GM19397 (cell line): ENCODE measurements at regions not wholly inside any gene's neighbourhood (a gene's known extent, or its start where the extent isn't known, plus 50 kb on each side); places are given as distances from the start of the nearest gene placed in this dataset.
"Not testable (repeated sequence)": the region's sequence is repeated elsewhere in the genome, so short reads cannot be mapped to it uniquely, and the experiment has no call there.

Experiments used
- ATAC-seq: cut with Tn5 transposase; IDR thresholded peaks from one replicate; pipeline ENCODE4 v1.9.1; 2021; ENCODE audit warnings: mild to moderate bottlenecking, moderate library complexity; ENCODE audit not compliant: unreplicated experiment

DNA sequence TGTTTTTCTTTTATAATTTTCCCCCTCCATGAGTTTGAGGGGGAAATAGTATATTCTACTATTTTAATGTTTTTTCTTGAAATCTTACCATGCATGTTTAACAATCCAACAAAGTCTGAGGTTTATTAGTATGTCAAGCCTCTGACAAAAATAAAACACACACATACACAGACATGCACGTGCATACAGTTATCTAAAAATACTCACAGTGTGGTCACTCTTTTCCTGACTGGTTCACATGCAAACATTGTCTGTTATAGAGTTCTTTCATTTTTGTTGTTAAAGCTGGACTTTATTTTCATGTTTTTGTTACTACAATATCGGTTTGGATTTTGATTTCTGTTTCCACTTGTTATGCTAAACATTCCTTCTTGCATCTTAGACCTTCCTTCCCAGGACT is 236.6 kb downstream of the MFSD1 start:
- no peak for ATAC-seq

DNA sequence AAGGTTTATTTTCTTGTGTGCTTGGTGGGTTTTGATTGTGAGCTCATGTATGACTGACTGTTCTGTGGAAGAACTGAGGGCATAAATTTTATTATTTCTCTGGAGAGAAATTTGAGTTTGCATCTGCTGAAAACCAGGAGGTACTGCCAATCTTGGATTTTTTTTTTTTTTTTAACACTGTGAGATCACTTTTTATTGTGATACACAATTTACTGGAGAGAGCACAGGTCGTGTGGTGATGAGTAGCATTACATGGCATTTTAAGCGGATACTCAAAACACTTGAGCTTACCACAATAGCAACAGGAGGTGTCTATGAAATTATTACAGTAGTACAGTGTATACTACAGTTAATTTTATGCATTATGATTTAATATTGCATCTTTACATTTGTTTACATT is 237.4 kb downstream of the MFSD1 start:
- no peak for ATAC-seq

DNA sequence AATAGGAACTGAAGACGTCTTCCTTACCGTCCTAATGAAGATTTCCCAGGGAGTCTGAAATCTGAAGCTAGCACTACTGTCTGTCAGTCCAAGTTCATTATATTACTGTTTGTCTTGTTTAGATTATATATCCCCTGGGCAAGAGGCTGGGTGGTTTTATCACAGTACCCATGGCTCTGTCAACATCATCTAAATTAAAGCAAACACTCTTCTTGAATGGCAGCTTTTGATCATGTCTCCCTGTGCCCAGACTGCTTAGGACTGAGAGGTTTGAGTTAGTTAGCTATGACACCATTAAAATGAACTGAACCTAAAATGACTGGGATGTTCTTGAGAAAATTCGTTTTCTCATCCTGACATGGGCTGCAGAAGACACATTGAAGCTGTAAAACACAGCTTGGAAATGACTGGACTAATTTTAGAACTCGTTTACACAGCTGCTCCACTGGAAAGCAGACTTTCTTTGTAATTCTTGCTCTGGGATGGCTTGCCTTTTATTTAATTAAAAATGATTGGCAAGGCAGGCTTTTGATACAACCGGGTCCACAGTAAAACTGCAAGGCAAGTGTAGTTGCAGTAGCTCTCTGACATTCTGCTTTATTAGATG is 243.5 kb downstream of the MFSD1 start:
- no peak for ATAC-seq

DNA sequence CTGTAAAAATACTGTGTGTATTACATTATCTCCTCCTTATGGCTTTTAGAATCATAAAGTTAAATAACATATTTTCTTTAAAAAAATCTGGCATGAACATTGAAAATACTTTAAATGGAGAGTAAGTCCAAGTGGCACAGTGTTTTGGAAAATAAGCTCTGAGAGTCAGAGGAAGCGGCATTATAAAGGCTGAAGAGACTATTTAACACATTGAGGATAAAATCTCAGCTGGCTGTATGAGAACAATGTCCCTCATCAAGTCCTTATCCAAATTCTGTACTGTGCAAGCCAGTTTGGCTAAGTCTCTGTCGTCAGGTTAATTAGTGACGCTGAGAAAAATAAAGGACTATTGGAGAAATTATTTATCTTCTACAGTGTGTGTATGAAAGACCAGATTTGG is 245.5 kb downstream of the MFSD1 start:
- no peak for ATAC-seq

DNA sequence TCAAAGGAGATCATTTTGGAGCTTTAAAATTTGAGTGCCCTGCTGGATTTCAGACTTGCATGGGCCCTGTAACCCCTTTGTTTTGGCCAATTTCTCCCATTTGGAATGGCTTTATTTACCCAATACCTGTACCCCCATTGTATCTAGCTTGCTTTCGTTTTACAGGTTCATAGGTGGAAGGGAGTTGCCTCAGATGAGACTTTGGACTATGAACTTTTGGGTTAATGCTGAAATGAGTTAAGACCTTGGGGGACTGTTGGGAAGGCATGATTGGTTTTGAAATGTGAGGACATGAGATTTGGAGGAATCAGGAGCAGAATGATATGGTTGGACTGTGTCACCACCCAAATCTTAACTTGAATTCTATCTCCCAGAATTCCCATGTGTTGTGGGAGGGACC is 250.6 kb downstream of the MFSD1 start:
- ATAC-seq: not testable (repeated sequence)

DNA sequence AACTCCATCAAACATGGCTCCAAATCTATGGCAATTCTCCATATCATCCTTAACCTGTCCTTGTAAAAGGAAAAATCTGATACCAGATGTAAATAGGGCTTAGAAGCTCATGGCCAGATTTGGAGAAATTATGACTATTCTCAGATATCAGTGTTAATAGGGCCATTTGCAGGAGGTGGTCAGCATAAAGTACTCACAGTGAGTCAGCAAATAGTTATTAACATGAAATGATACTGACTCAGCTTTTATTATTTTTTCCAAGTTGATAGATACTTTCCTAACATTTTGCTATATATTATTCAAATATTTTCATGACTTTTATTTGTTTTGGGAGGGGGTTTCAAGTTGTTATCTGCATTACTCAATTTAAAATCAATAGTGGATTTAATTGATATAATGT is 255.8 kb downstream of the MFSD1 start:
- ATAC-seq: no peak

DNA sequence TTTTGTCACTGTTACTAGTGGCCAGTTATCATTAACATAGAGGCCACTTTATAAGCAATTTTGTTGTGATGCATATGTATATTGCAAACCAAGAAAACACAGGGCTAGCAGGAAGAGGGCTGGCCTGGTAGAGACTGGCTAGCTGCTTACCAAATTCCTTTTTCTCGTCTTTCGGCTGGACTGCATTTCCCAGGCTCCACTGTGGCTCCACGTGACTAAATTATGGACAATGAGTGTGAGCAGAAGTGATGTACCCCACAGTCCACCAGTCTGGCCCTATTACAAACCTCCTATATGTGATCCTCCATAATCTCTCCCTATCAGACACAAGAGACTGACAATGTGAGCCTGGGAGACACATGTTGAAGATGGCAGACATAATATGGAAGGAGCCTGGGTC is 257.0 kb downstream of the MFSD1 start:
- ATAC-seq: no peak

DNA sequence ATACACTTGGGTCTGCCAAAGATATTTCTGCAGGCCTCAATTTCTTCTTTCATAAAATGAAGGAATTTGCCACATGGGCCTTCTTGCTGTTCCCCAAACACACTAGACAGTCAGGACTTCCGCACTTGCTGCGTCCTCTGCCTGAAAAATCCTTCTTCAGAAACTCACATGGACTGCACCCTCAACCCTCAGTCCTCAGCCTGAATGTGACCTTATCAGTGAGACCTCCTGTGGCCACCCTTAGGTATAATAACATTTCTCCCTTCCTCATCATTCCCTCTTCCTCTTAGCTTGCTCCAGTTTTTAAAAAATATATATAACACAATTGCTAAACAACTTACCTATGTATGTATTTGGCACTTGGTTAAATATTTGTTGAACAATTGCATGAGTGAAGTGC is 257.5 kb downstream of the MFSD1 start:
- ATAC-seq: no peak

DNA sequence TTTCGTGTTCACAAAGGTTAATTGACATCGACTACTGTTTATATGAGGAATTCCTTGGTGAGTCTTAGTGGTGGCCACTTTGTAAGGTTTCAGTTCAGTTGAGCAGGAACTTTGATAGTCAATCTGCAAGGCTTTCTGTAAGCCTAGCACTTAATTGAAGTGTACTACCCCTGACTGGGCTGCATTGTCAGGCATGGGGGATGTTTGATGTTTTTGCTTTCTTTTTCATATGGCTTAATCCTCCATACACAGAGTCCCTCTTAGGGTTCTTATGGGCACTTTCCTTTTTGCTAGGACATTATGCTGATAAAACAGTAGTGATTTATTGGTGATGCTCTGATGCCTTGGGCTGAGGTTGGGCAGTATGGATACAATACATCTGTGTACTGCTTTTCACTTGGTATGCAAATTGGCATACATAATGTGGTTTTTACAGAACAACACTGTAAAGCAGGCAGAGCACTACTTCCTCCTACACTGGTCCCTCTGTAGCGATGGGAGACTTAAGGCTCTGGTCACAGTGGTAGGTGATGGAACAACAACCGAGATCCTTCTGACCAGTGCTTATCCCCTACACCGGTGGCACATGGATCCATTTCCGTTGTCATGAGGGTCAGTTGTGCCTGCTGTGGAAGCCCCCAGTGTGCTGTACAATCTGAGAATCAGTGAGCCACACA is 261.0 kb downstream of the MFSD1 start:
- ATAC-seq: peak; percentile 38

DNA sequence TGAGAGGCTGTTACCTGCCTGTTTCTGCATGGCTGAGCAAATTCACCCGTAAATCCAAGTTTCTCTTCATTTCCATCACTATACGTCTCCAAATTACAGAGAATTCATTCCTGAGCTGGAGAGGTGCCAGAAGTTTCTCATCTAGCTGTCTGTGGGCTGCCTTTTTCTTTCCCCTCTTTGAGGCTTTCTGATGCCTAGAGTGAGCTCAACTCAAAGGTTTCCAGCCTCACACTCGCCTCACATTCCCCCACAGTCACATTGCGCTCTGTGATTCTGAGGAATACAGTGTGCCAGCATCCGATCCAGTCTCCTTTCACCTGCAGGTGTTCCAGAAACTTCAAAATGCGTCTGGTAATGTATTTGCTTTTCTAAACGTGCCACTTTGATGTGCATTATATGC is 267.2 kb downstream of the MFSD1 start, which contains the start of gene IQCJ:
TSS of gene IQCJ (plus strand) at position 229 of the 400 bp plus-strand sequence.
- ATAC-seq: no peak

DNA sequence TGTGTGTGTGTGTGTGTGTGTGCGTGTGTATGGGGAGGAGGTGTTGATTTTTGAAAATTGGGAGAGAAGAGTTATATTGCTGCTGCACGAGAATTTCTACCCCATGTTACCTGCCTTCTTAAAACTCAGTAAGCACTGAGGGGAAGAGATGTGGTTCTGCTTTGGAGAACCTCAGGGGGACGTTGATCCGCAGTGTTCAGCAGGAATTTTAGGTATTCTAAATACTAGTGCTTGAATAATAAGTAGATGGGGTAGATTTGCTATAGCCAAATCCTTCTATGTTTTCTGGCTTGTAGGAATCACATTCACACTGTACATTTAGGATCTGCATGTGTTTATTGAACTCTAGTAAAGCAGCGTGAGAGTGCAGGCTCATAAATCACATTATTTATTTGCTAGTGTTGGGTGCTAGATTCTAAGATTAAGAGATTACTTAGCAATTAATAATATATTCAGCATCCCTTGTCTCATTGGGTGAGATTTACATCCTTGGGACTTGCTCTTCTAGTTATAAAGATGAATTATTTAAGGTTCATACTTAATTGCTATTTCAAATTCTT is 268.1 kb downstream of the MFSD1 start:
- no peak for ATAC-seq

DNA sequence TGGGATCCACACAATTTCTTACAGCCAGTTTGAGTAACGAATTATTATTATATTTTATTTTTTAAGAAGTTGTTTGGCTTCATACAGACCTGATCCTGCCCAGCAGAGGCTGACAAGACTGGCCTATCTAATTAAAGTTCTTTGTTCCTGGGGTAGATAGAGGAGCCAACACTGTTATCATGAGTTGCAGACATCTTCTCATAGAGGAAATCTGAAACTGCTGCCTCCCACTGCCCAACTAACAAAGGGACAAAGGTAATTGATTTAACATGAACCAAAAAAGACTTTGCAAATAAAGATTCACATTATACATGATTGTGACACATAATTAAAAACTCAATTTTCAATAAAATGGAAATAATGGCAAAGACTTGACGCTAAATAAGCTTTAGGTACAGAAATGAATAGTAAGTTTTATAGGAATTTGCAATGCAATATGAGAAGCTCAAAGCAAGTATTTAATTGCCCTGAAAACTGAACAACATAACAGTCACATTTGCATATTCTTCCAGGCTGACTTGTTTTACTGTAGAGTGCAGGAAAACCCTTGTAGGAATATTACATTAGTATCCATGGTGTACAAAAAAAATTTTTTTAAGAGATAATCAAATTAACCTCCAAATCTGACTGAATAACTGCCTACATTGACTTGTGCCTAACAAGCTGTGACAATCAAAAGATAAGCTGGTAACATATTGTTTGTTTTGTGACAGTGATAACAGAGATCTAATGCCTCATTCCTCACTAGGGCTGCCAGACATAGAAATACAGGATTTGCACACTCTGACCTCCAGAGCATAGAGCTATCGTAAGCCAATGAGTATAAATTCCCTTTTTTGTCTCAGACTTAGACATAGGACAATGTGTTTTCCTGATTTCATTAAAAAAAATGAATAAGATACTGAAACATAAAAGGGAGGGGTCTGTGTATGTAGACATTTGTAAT is 273.2 kb downstream of the MFSD1 start:
- no peak for ATAC-seq

DNA sequence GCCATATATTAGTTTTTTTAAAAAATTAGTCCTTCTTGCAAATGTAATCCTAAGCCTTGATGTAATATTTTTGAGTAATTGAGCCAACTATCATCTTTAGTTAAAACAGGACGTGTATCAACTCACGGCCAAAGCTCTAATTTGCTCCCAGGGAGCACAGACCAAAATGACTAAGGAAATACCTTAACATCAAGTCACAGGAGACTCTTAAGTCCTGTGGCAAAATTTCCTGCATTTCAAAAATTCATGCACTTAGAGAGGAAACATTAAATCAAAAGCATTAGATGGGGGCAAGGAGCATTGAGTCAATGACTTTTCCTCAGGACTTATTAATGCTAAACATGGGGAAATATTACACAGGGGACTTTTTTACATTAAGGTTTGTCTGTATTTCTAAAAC is 276.0 kb downstream of the MFSD1 start:
- no peak for ATAC-seq

DNA sequence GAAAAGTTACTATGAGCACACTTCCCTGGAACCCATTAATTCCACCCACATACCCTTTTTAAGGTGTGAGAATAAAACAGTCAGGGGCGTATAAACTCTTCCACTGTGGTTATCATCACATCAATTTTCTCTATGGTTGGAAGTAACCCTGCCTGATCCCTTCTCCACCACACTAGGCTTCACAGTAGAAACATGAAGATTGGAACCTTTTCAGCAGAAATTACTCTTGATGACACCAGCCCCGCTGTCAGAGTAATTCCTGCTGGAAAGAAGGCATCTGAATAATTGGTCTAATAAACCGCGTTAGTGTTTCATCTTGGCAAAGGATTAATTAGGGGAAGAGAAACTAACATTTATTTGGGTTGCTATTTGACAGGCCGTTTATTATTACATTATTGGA is 278.4 kb downstream of the MFSD1 start:
- no peak for ATAC-seq

DNA sequence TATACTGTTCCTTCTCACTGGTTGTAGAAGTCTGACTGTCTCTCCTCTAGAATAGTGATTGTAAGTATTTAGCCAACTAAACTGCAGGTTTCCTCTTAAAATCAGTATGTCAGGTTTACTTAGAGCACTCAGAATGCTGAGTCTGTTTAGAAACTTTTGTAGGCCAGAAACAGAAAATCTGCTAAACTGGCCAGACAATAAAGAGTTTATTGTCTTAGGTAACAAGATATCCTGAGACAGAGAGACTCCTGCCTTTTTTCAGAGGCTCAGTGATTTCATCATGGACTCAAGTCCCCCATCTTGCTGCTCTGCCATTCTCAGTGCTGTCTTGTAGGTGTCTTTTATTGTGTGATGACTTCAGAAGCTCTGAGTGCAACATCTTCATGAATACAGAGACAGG is 279.0 kb downstream of the MFSD1 start:
- ATAC-seq: no peak

DNA sequence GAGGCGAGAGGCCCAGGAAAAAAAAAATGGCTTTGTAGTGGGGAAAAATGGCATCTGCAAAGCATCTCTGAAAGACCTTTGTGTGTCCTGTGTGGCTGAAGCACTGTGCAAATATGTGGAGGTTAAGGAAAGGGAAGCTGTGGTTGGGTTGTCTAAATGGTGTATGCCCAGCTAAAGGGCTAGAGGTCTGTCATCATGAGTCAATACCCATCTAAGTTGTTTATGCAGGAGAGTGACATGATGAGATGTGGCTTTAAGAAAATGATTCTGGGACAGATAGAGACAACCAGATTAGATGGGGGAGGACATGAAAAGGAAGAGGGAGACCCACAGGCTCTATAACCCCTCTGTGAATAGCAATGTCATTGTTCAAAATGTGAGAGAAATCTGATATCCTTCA is 280.7 kb downstream of the MFSD1 start:
- no peak for ATAC-seq

DNA sequence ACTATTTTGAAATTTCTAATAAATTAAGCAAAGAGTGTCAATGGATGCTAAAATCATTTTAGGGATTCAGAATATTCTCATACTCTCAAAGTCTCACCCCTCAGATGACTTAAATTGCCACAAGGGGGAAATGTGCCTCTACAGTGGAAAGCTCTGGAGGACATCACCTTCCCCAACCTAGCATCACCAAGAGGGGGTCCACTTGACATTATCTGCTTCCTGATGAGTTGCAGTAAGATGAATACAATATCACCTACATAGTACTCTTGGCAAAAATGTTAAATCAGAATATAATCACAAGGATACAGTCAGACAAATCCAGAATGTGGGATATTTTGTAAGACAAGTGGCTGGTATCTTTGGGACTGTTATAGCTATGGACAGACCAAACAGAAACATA is 290.1 kb downstream of the MFSD1 start:
- ATAC-seq: no peak

DNA sequence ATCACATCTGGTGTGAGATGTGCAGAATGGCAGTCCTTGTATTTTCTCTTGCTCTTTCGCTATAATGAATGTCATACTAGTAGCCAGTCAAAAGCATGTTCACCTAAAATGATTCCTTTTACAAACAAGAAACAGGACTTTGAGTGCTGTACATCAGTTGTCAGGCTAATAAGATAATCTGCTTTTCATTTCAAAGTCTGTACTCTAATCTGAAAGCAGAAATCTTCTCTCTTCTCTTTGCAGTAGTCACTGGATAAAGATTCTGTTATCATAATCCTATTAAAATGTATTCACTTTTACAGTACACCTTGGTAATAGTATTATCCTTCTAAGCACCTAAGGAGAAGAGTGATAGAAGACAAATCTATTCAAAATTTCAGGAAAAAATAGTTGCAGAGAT is 300.1 kb downstream of the MFSD1 start:
- no peak for ATAC-seq

DNA sequence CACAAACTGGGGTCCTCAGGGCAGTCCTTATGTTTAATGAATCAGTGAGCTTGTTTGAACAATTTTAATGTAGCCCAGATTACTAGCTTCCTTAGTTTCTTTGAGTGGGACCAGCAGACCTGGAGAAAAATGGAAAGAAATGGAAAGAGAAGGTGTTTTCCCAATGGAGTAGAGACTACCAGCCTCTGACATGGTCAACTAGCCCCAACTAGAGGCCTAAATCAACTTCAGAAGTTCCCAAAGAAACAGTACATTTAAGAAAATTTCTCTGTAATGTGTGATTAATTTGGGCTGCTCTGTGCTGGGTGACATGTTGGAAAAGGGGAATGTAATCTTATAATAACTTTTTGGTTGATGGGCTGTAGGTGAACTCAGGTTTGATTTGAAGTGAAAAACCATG is 310.9 kb downstream of the MFSD1 start:
- ATAC-seq: no peak

DNA sequence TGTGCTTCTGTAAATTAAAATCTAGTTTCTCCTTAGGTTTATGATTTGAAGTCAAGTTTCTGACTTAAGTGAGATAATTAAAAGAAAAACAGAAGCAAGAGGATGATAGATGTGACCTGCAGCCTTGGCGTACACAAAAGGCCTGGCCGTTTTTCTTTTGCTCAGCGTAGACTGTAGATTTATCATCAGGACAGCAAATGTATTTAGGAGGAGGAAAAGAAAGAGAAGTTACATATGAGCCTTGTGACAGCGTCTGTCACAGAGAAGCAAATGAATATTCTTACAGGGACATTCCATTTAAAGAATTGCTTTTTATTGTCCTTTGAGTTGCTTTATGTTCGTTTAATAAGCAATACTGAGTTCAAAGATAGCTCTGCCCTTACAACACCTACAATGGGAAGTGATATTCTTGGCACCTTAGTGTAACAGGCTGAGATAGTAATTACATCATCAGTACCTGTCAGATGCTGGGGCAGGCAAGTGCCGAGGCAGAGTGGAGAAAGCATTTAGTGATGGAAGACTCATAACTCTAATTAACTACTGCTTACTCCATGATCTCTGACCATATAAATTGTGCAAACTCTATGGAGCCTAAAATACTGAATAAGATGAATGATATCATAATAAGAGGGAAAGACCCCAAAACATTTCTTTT is 311.5 kb downstream of the MFSD1 start:
- ATAC-seq: no peak

DNA sequence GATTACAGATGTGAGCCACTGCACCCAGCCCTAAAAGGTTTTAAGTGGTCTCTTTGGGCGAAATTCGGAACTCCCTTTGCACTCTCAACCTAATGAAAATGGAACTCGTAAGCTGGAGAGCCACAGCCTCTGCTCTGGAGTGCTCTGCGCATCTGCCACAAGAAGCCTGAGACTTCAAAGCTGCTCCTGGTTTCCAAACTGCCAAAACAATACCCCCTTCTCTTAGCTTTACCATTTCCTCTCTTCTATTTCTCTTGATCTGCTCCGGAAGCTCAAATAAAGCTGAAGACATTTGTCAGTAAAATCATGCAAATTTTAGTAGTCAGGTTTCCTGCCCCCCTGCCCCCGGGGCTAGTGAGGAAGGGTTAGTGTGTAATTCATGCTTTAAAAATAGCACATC is 312.7 kb downstream of the MFSD1 start:
- no peak for ATAC-seq
